Activated T-cell treated with anti-CD3 and anti-CD28 coated beads for 48 hours (primary cell): ENCODE measurements at regions not wholly inside any gene's neighbourhood (a gene's known extent, or its start where the extent isn't known, plus 50 kb on each side); places are given as distances from the start of the nearest gene placed in this dataset.
"Not testable (repeated sequence)": the region's sequence is repeated elsewhere in the genome, so short reads cannot be mapped to it uniquely, and the experiment has no call there.

Source experiments
- DNase-seq: peaks from one replicate; pipeline ENCODE4 v3.0.0-alpha.2; 2020; ENCODE audit warnings: low read depth

DNA sequence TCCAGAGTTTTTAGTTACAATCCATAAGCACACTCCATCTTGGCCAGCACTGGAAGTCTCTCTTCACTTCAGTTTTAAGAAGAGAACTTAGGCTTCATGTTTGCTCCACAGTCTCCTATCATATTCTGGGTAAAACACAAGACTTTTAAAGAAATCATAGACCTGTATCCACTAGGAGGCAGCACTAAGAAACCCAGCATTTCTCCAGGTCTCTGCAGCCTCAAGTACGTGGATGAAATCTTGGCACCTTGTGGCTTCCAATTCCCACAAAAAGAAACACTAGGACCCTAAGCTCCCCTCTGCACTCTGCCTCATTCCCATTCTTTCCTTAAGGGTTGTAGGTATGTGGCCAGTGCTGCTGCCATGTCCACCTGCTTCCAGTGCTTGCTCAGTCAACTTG, 367.3 kb upstream of the CASK start:
- no peak for DNase-seq

- no peak for DNase-seq
These were observed 366.4 kb upstream of the CASK start for GRCh38 chrX:42289492-42290385.

DNA sequence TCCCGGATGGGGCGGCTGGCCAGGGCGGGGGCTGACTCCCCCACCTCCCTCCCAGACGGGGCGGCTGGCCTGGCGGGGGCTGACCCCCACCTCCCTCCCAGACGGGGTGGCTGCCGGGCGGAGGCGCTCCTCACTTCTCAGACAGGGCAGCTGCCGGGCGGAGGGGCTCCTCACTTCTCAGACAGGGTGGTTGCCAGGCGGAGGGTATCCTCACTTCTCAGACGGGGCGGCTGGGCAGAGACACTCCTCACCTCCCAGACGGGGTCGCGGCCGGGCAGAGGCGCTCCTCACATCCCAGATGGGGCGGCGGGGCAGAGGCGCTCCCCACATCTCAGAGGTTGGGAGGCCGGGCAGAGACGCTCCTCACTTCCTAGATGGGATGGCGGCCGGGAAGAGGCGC, 362.3 kb upstream of the CASK start:
- DNase-seq, result not testable (repeated sequence)

DNA sequence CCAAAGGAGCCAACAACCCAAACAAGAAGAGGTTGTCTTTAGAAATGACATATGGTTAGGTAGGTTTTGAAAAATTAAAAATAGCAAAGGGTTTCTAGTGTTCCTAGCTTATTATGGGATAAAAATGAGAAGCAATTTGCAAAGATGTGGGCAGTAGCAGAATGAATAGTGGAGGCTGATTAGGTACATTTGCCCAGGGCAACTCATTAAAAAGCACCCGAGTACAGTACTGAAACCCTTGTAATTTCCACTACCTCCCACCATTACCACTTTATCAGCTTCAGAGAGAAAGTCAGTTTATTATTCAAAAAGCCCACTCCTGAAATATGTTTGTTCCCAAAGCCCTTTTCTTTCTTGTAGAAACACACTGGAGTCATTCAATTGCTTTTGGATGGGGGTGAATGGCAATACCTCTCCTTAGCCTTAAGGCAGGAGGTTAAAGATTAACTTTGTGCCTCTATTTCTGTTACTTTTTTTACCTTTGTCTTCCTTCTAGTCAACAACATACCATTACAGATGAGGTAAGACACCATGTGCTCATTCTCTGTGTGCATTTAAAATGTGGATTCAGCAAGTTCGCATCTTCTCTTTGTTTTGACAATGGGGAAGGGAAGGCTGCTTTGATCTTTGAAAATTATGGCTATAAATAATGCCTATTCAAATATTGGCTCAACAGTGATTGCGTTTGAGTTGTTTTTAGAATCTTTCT, 353.8 kb upstream of the CASK start:
- no peak for DNase-seq

DNA sequence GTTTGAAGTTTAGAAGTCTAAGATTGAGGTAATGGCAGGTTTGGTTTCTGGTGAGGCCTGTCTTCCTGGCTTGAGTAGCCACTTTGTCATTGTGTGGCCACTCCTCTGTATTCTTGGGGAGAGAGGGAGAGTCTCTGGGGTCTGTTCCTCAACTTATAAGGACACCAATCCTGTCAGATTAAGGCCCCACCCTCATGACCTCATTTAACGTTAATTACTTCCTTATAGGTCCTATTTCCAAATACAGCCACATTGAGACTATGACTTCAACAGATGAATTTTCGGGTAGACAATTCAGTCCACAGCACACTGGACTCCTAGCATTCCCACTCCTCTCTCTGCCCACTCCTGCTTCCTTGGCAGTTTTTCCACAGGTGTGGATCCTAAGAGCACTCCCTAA, 350.8 kb upstream of the CASK start:
- DNase-seq, result no peak

DNA sequence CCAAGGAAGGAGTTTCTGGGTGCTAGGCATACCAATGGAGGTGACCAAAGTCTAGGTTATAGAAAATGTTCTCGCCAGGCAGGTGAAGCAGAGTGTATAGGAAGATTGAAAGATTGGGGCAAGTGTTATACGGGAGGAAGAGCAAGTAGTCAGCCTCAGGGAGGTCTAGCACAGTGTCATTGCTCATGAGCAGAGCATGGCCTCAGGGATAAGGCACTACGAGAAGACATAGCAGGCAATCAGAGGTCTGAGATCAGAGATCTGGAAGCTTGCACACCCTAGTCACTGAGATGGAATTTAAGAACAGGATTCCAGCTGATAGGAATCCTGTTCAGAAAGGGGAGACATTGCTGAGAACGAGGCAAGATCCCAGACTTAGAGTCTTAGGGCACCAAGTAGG, 350.0 kb upstream of the CASK start:
- DNase-seq, result no peak

GRCh38 chrX:42269186-42269585, 345.8 kb upstream of the CASK start:
- no peak for DNase-seq

DNA sequence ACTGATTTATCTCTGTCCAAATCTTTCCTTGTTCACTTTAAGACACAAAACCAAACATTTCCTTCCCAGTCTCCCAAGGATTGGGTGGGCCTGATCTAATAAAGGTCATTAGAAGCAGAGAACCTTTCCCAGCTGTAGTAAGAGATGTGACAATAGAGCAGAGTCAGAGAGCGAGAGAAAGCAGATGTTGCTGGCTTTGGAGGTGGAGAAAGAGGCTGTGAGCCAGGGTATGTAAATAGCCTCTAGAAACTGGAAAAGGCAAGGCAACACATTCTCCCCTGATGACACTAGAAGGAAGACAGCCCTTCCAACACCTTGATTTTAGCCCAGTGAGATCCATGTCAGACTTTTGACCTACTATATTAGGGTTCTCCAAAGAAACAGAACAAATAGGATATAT, 337.5 kb upstream of the CASK start:
- no peak for DNase-seq

DNA sequence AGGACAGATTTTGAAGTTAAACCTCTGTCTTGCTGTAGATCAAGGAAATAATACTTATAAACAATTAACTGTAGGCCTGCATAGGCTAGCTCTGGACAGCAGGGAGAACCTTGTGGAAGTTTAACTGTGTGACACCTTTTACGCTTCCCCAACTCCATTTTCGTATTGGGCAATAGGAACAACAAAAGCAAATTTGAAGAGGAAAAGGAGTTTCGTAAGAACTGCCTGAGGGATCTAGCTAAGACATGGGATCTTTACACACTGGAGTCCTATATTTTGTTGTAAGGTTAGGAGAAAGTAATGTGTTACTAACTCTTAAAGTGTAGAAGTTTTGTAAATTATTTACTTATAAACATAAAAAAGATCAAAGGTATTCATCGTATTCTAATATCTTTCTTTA, 324.9 kb upstream of the CASK start:
- DNase-seq, result no peak

DNA sequence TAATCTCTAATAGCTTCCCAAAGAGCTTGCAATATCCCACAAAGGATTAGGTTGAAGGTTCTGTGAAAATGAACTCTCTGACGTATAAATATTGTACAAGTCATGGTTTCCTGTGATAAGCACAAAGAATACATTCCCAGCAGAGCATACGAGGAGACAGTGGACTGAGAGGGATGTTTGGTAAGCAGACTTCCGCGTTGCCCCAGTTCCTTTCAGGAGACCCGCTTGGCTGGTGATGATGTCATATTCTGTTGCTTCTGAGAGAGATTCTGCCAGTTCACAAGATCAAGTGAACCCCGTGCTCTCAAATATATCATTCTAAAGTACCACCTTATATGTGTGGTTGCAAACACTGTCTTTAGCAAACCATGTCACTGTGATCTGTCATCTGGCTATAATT, 323.9 kb upstream of the CASK start:
- no peak for DNase-seq

GRCh38 chrX:42246814-42247213, 323.5 kb upstream of the CASK start:
- DNase-seq, result no peak

DNA sequence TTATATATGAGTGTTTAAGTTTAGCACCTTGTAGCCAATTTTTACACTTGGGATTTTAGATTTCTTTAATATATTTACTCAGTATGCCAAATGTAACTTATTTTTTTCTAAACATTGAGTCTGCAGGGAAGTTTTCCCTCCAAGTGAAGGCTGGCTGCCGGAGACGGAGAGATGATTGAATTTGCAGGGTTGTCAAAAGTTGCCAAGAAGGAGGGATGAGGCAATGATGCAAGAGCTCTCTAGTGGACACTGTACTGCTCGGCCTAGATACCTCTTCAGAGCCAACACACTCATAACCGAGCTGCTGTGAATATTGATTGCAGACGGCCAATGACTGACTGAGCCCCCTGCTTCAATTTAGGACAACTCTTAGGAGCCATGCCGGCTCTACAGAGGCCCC, 318.6 kb upstream of the CASK start:
- DNase-seq, result no peak

GRCh38 chrX:42241421-42241820, 318.1 kb upstream of the CASK start:
- DNase-seq, result no peak

DNA sequence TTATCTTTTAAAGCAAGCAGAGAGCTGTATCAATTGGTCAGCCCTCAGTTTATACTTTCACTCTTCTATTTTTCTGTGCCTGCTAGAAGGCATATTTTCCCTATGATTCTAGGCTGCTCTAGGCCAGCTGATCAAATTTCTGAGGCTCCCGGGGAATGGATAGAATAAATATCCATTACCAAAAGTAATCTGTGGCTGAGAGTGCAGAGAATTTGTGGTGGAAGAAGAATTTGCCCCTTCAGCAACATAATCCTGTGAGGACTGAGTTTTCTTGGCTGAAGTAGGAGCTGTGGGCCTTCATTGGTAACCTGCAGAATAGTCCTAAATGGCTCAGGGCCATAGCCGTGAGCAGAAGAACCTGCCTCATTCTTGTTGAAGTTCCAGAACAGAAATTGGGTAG, 314.6 kb upstream of the CASK start:
- DNase-seq, result no peak

DNA sequence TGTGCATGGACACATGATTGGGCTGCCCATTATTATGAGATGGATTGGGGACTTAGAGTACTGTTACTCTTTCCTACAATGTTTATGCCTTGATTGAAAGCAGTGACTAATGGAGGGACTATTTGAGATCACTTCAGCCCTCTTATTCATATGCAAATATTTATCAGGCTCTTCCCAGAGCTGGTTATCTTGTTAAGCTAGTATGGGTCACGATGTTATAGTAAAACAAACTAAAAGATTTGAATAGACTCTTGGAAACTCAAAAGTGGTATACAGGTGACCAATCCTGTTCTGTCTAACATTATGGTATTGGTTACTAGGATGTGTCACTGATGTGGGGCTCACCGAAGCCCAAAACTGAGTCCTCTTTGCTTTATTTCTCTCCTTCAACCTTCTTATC, 306.2 kb upstream of the CASK start:
- no peak for DNase-seq

DNA sequence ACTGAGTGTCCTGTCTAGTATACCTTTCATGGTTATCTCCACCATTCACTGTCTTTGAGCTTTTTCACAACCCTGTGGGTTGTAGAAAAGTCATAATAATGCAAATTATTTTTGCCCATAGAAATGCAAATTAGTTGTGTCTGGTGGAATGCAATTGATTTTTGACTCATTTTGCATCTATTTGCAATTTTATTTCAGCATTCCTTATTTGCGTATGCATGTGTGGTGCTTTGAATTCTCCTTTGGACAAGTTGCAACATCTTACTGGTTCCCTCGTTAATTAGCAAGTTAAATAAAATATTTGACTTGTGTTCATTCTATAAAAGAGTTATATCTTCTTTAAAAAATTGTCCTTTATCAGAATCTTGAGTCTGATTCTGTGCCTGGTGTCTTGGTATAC, 297.3 kb upstream of the CASK start:
- no peak for DNase-seq

- no peak for DNase-seq
These were observed 296.7 kb upstream of the CASK start for GRCh38 chrX:42220083-42220482.

DNA sequence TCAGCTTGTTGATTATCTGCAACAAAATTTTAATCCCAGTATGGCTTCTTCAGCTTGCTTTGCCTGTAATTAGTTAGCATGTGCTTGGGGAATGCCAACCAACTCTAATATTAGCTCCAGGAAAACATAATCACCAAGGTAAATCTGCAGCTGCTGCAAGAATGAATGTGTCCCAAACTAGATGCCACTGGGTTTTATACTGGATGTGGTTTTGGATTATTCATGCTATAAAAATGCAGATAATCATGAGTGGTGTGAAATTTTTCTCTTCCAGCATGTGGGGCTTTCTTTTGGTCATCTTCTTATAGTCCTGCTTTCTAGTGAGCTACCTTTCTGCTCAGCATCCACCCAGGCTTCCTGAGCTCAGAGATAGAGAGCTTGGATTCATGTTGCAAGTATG, 295.9 kb upstream of the CASK start:
- no peak for DNase-seq

GRCh38 chrX:42195506-42195905, 272.2 kb upstream of the CASK start:
- DNase-seq, result no peak

DNA sequence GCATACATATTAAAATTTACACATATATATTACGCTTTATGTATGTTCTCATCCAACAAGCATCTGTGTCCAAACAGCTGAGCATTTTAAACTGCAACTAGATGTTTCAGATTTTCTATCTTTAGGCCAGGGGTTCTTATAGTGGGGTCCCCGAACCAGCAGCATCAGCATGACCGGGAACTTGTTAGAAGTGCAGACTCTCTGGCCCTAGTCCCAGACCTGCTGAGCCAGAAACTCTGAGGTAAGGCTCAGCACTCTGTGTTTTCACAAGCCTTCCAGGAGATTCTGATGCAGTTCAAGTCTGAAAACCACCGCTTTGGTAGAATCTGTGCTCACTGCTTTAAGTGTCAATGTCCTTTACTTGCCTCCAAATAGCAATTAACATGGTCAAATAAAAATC, 266.2 kb upstream of the CASK start:
- DNase-seq, result no peak

GRCh38 chrX:42188730-42189129, 265.4 kb upstream of the CASK start:
- DNase-seq, result no peak

- DNase-seq, result no peak
These were observed 253.4 kb upstream of the CASK start for GRCh38 chrX:42176789-42177188.

GRCh38 chrX:42175843-42176242, 252.5 kb upstream of the CASK start:
- no peak for DNase-seq

DNA sequence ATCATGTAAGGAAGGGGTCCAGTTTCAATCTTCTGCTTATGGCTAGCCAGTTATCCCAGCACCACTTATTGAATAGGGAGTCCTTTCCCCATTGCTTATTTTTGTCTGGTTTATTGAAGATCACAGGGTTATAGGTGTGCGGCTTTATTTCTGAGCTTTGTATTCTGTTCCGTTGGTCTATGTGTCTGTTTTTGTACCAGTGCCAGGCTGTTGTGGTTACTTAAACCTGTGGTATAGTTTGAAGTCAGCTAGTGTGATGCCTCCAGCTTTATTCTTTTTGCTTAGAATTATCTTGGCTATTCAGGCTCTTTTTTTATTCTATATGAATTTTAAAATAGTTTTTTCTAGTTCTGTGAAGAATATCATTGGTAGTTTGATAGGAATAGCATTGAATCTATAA, 234.6 kb upstream of the CASK start:
- DNase-seq, result not testable (repeated sequence)
